K562 (cell line): ENCODE measurements at regions not wholly inside any gene's neighbourhood (a gene's known extent, or its start where the extent isn't known, plus 50 kb on each side); places are given as distances from the start of the nearest gene placed in this dataset.

Experiments
- ATAC-seq: fragments of 200-7000 bp; cut with Tn5 transposase; 3 replicates; pipeline ENCODE4 v1.9.1; 2020; ENCODE audit warnings: moderate library complexity
- BruUV-seq: library from RNA; stranded (reverse); fragments of 400-500 nt; replicated peaks from 2 replicates; lab custom pipeline; 2021; lab: Mats Ljungman, UMichigan
- CTCF ChIA-PET: fragments of 300-600 bp; formaldehyde crosslinking; extraction: SDS; loops from one replicate; lab custom pipeline; 2021; ENCODE audit warnings: low intra/inter-chr PET ratio; lab: Yijun Ruan, JAX
- POLR2A ChIA-PET: fragments of 300-600, 350-650 bp; sonication (Branson Sonifier 250); formaldehyde crosslinking; extraction: SDS; loops from one replicate; lab custom pipeline; 2021; ENCODE audit warnings: antibody characterized with exemption, inconsistent platforms; lab: Yijun Ruan, JAX
- DNase-seq, 4 experiments: peaks; one replicate each; pipeline versions ENCODE4 v3.0.0 to v3.0.0-alpha.2; 2011 to 2018; ENCODE audit warnings: low spot score in 3 of 4, mixed read lengths in 3 of 4; ENCODE audit errors: extremely low read depth in 1 of 4
- FAIRE-seq: peaks from 2 replicates; lab custom pipeline; 2011; peaks lifted over from hg19 to GRCh38; lab: Jason Lieb, UNC
- H2AFZ ChIP-seq: 2 replicates; pipeline ENCODE4 v1.6.0; 2011; ENCODE audit warnings: low read depth, low read length, control low read depth, inconsistent platforms
- H3K27ac ChIP-seq: fragments of 200-600 bp; 3 replicates; pipeline ENCODE4 v1.8.0; 2011; ENCODE audit warnings: low read depth, mild to moderate bottlenecking, control low read depth, inconsistent platforms, low read length, moderate library complexity, mixed read lengths; ENCODE audit errors: extremely low read depth
- H3K27me3 ChIP-seq, 2 experiments: fragments of 300-600 bp in 1 of 2; 2 replicates in 1 of 2; 3 replicates in 1 of 2; pipeline versions ENCODE4 v1.6.0 to v1.8.0; 2011; ENCODE audit warnings: inconsistent platforms in 2 of 2, low read length in 2 of 2, mild to moderate bottlenecking in 1 of 2, mixed read lengths in 1 of 2, moderate library complexity in 1 of 2; ENCODE audit not compliant: control insufficient read depth in 2 of 2, insufficient read depth in 2 of 2
- H3K36me3 ChIP-seq: fragments of 300-600 bp; 3 replicates; pipeline ENCODE4 v1.8.0; 2011; ENCODE audit warnings: mild to moderate bottlenecking, low read length, inconsistent platforms; ENCODE audit not compliant: control insufficient read depth, insufficient read depth
- H3K4me1 ChIP-seq, 2 experiments: fragments of 200-600 bp in 1 of 2; replicated peaks in 1 of 2; 2 replicates in 1 of 2; 3 replicates in 1 of 2; pipeline versions ENCODE4 v1.5.1 to v1.8.0; 2011; ENCODE audit warnings: inconsistent platforms in 2 of 2, low read length in 2 of 2, mild to moderate bottlenecking in 1 of 2, mixed read lengths in 1 of 2, moderate library complexity in 1 of 2; ENCODE audit not compliant: control insufficient read depth in 2 of 2, insufficient read depth in 2 of 2
- H3K4me2 ChIP-seq: 2 replicates; pipeline ENCODE4 v1.6.1; 2011; ENCODE audit warnings: low read length, control low read depth, inconsistent platforms, mixed read lengths; ENCODE audit not compliant: insufficient read depth
- H3K4me3 ChIP-seq: fragments of 200-600 bp; sonication (generic), shearing (Covaris generic); 2 replicates; pipeline ENCODE4 v1.5.1; 2016; ENCODE audit warnings: control low read depth, inconsistent platforms
- H3K79me2 ChIP-seq: fragments of 200-600 bp; 3 replicates; pipeline ENCODE4 v1.8.0; 2011; ENCODE audit warnings: low read length, inconsistent platforms; ENCODE audit not compliant: control insufficient read depth, insufficient read depth
- H3K9ac ChIP-seq, 2 experiments: 2 replicates each; pipeline versions ENCODE4 v1.6.0 to v1.6.1; 2011; ENCODE audit warnings: low read depth in 2 of 2, low read length in 2 of 2, control low read depth in 1 of 2, inconsistent platforms in 1 of 2, mild to moderate bottlenecking in 1 of 2, mixed read lengths in 1 of 2; ENCODE audit not compliant: insufficient read depth in 1 of 2
- H3K9me1 ChIP-seq: one replicate; pipeline ENCODE4 v1.6.0; 2011; ENCODE audit warnings: inconsistent platforms, mild to moderate bottlenecking, low read length, moderate library complexity; ENCODE audit not compliant: control insufficient read depth, insufficient read depth
- H3K9me3 ChIP-seq: replicated peaks from 2 replicates; pipeline ENCODE4 v1.5.1; 2011; ENCODE audit warnings: low read depth, low read length, inconsistent platforms; ENCODE audit not compliant: control insufficient read depth, insufficient read depth
- H4K20me1 ChIP-seq: replicated peaks from 2 replicates; pipeline ENCODE4 v1.6.1; 2011; ENCODE audit warnings: low read length, inconsistent platforms, mixed read lengths; ENCODE audit not compliant: control insufficient read depth, insufficient read depth
- CBX1 ChIP-seq: sonication (generic); IDR thresholded peaks from 2 replicates; pipeline ENCODE4 v1.6.1; 2016; ENCODE audit warnings: antibody characterized with exemption, low read depth, mild to moderate bottlenecking
- FIP1L1 ChIP-seq: fragments of 200-400 bp; formaldehyde crosslinking; IDR thresholded peaks from 2 replicates; pipeline ENCODE4 v1.6.1; 2018; ENCODE audit warnings: mild to moderate bottlenecking, low read depth, low read length; ENCODE audit not compliant: poor library complexity, severe bottlenecking
- NFIC ChIP-seq: fragments of 450-650 bp; IDR thresholded peaks from 2 replicates; pipeline ENCODE4 v1.6.1; 2017; ENCODE audit warnings: mild to moderate bottlenecking, inconsistent platforms
- NR2C1 ChIP-seq, 2 experiments: fragments of 450-650 bp; IDR thresholded peaks; 2 replicates each; pipeline ENCODE4 v1.6.1; 2017; ENCODE audit warnings: mild to moderate bottlenecking in 2 of 2, antibody characterized with exemption in 1 of 2, inconsistent platforms in 1 of 2, missing compliant biosample characterization in 1 of 2, missing genetic modification characterization in 1 of 2
- RBFOX2 ChIP-seq: fragments of 200-400 bp; formaldehyde crosslinking; IDR thresholded peaks from 2 replicates; pipeline ENCODE4 v1.6.1; 2017; ENCODE audit warnings: low read depth, mild to moderate bottlenecking, low read length, moderate library complexity
- SIRT6 ChIP-seq: IDR thresholded peaks from one replicate; pipeline ENCODE4 v1.6.1; 2012; ENCODE audit warnings: low read depth, mild to moderate bottlenecking, control low read depth, inconsistent platforms, low read length, moderate library complexity
- SLC30A9 ChIP-seq: fragments of 250-450 bp; sonication (Bioruptor Pico); IDR thresholded peaks from 2 replicates; pipeline ENCODE4 v1.8.0; 2022; ENCODE audit warnings: mild to moderate bottlenecking, moderate library complexity
- SMAD4 ChIP-seq: fragments of 250-450 bp; sonication (Bioruptor Pico); conservative IDR thresholded peaks from 2 replicates; pipeline ENCODE4 v1.8.0; 2021; ENCODE audit warnings: inconsistent platforms, mild to moderate bottlenecking, moderate library complexity
- TEAD2 ChIP-seq: fragments of 450-650 bp; IDR thresholded peaks from 2 replicates; pipeline ENCODE4 v1.6.1; 2016; ENCODE audit warnings: missing genetic modification characterization, control low read depth, missing compliant biosample characterization
- ZNF766 ChIP-seq: fragments of 200-800 bp; sonication (Bioruptor generic); conservative IDR thresholded peaks from 2 replicates; pipeline ENCODE4 v1.6.1; 2016; ENCODE audit warnings: missing genetic modification characterization, missing compliant biosample characterization
- WGBS: fragments of 100-300 bp; shearing (Covaris generic); methylation state at CpG from one replicate; pipeline ENCODE4 v1.1.6; 2016; ENCODE audit warnings: low coverage, mixed read lengths; ENCODE audit not compliant: insufficient coverage; ENCODE audit errors: missing lambda C conversion rate; 5-methylcytosine and 5-hydroxymethylcytosine counted together
- in situ Hi-C: fragments of 300-500 bp; cut with MboI; formaldehyde crosslinking; loops from 4 replicates; pipeline ENCODE4 v1.15.0; 2018; ENCODE audit warnings: inconsistent platforms, mixed read lengths
- intact Hi-C: fragments of 100-400 bp; cut with micrococcal nuclease; formaldehyde crosslinking; loops from 2 replicates; pipeline ENCODE4 v1.14.2; 2022
- TF ChIP-seq, protein P1 (sequence below): sonication (generic); formaldehyde crosslinking; IDR thresholded peaks from 2 replicates; pipeline ENCODE4 v1.8.1; 2023; ENCODE audit warnings: mild to moderate bottlenecking, missing genetic modification reagents

DNA sequence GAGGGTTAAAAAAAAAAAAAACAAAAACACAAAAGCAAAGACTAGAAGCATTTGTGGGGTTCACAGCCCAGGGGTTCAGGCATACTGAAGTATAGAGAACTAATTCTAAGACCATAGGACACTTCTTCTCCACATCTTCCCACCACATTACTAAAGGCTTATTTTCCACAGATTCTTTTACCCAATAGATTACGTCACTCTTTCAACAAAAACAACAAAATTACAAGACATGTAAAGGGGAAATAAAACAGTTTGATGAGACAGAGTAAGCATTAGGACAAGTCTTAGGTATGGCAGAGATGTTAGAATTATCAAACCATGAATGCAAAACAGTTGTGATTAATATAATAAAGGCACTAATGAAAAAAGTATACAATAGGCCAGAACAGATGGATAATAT lies 2013.7 kb downstream of the MRPL39 start (continued):
- no peak for TF ChIP-seq FIP1L1
- TF ChIP-seq ZNF766 (CRISPR knock-in tag) = no peak
- TF ChIP-seq, protein P1, sequence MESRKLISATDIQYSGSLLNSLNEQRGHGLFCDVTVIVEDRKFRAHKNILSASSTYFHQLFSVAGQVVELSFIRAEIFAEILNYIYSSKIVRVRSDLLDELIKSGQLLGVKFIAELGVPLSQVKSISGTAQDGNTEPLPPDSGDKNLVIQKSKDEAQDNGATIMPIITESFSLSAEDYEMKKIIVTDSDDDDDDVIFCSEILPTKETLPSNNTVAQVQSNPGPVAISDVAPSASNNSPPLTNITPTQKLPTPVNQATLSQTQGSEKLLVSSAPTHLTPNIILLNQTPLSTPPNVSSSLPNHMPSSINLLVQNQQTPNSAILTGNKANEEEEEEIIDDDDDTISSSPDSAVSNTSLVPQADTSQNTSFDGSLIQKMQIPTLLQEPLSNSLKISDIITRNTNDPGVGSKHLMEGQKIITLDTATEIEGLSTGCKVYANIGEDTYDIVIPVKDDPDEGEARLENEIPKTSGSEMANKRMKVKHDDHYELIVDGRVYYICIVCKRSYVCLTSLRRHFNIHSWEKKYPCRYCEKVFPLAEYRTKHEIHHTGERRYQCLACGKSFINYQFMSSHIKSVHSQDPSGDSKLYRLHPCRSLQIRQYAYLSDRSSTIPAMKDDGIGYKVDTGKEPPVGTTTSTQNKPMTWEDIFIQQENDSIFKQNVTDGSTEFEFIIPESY (CRISPR knock-in tag) = no peak
- no peak for TF ChIP-seq NFIC
- no peak for TF ChIP-seq RBFOX2
- no peak for TF ChIP-seq SIRT6

DNA sequence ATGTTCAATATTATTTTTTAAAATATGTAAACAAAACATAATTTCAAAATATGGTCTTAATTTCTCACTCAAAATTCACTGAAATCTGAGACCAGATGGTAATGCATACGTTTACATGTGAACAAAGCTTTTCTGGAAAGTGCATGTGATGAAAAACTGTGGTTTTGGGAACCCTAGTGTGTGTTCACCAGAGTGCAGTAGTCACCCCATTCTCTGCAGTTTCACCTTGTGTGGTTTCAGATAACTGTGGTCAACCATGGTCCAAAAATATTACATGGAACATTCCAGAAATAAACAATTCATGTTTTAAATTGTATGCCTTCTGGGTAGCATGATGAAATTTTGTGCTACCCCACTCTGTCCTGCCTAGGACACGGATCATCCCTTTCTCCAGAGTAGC lies 2021.9 kb downstream of the MRPL39 start:
- BruUV-seq = no TSS peak
- H3K36me3 ChIP-seq = no peaks in the 10 kb centered on the region
- CTCF ChIA-PET = no interaction called here

More for the DNA sequence above, 2021.9 kb downstream of the MRPL39 start:
- Histone ChIP-seq H3K4me1 (no peaks in the 10 kb centered on the region), H2AFZ (no peak overlapping the region), H3K27ac (no peak overlapping the region), H3K79me2 (no peaks in the 10 kb centered on the region), H3K4me3 (no peak overlapping the region), H3K9ac (no peak overlapping the region), H4K20me1 (no peaks in the 10 kb centered on the region), H3K9me1 (no peaks in the 10 kb centered on the region), H3K9me3 (no peaks in the 10 kb centered on the region), H3K4me2 (no peak overlapping the region), H3K27me3 (no peaks in the 10 kb centered on the region)
- no peak for TF ChIP-seq CBX1
- TF ChIP-seq NR2C1 (IDR thresholded peaks at IDR 0.05) = no peak
- no peak for TF ChIP-seq NR2C1 (tag; IDR thresholded peaks at IDR 0.05)
- no peak for TF ChIP-seq SMAD4 (CRISPR knock-in tag)
- TF ChIP-seq SLC30A9 = no peak
- TF ChIP-seq TEAD2 (tag) = no peak
- intact Hi-C loops (no loop called here), in situ Hi-C loops (no loop called here)
- FAIRE-seq = no peak
- WGBS = 4% methylated on average over 2 of the region's 2 CpGs
- no peak for DNase-seq
- POLR2A ChIA-PET = no interaction called here
- ATAC-seq = no peak
